ENCODE measurements at regions not wholly inside any gene's neighbourhood (a gene's known extent, or its start where the extent isn't known, plus 50 kb on each side); places are given as distances from the start of the nearest gene placed in this dataset.

GRCh38 chr12:58412461-58413060, 471.2 kb downstream of the ATP23 start:
- no peak for TF ChIP-seq EZH2 (IDR thresholded peaks at IDR 0.05; ENCODE audit: borderline replicate concordance, insufficient read depth, low read depth, low read length, poor library complexity, severe bottlenecking)
- TF ChIP-seq CTCF (IDR thresholded peaks at IDR 0.05) = no peak

GRCh38 chr12:58413794-58414193, 472.4 kb downstream of the ATP23 start:
- Mint-ChIP-seq H3K9me3 (ENCODE audit: insufficient read depth) (no peaks in the 10 kb centered on the region), H3K27me3 (no peaks in the 10 kb centered on the region), H3K4me1 (no peaks in the 10 kb centered on the region), H3K27ac (no peak overlapping the region), H3K4me3 (no peak overlapping the region)
- DNase-seq (no peak), ATAC-seq (ENCODE audit: low read depth) (no peak)
- CTCF ChIA-PET = no interaction called here
- intact Hi-C loops (cut with micrococcal nuclease) = no loop called here
- Histone ChIP-seq H3K27ac (ENCODE audit: low read length in 2 of 2) (no peak overlapping the region), H3K4me1 (ENCODE audit: control insufficient read depth in 2 of 2, insufficient read depth in 2 of 2, low read length in 2 of 2) (no peaks in the 10 kb centered on the region), H3K9me3 (ENCODE audit: control extremely low read depth in 1 of 3, control insufficient read depth in 2 of 3, insufficient read depth in 1 of 3, low read length in 2 of 3) (no peaks in the 10 kb centered on the region), H2AFZ (ENCODE audit: insufficient read depth, low read depth, low read length, poor library complexity, severe bottlenecking) (no peak overlapping the region), H3K27me3 (replicated peaks in 1 of 4; ENCODE audit: control extremely low read depth in 1 of 4, control insufficient read depth in 3 of 4, insufficient read depth in 4 of 4, low read length in 3 of 4) (no peaks in the 10 kb centered on the region), H3K4me2 (replicated peaks; ENCODE audit: low read depth, low read length, poor library complexity, severe bottlenecking) (no peak overlapping the region), H3K4me3 (ENCODE audit: control extremely low read depth in 1 of 5, extremely low read depth in 1 of 5, insufficient read depth in 1 of 5, low read depth in 2 of 5, low read length in 4 of 5) (no peak overlapping the region), H3K79me2 (ENCODE audit: control insufficient read depth, insufficient read depth, low read length) (no peaks in the 10 kb centered on the region), H3K36me3 (replicated peaks in 1 of 2; ENCODE audit: control extremely low read depth in 1 of 2, control insufficient read depth in 1 of 2, extremely low read depth in 1 of 2, insufficient read depth in 2 of 2, low read length in 1 of 2) (no peaks in the 10 kb centered on the region), H3K9ac (ENCODE audit: low read length) (no peak overlapping the region), H4K20me1 (ENCODE audit: control insufficient read depth, insufficient read depth, low read length, poor library complexity, severe bottlenecking) (no peaks in the 10 kb centered on the region)
- POLR2A ChIA-PET = no interaction called here
- WGBS (ENCODE audit: insufficient coverage) = 86% methylated on average over 1 of the region's 1 CpG
- TF ChIP-seq CTCF (IDR thresholded peaks at IDR 0.05) = no peak
- TF ChIP-seq EZH2 (IDR thresholded peaks at IDR 0.05; ENCODE audit: borderline replicate concordance, insufficient read depth, low read depth, low read length, poor library complexity, severe bottlenecking) = no peak

More at GRCh38 chr12:58412461-58413060, 471.2 kb downstream of the ATP23 start:
- Histone ChIP-seq H3K4me2 (replicated peaks; ENCODE audit: low read depth, low read length, poor library complexity, severe bottlenecking) (no peak overlapping the region), H3K27ac (ENCODE audit: low read length in 2 of 2) (no peak overlapping the region), H3K4me3 (ENCODE audit: control extremely low read depth in 1 of 5, extremely low read depth in 1 of 5, insufficient read depth in 1 of 5, low read depth in 2 of 5, low read length in 4 of 5) (no peak overlapping the region), H3K79me2 (ENCODE audit: control insufficient read depth, insufficient read depth, low read length) (no peaks in the 10 kb centered on the region), H3K27me3 (replicated peaks in 1 of 4; ENCODE audit: control extremely low read depth in 1 of 4, control insufficient read depth in 3 of 4, insufficient read depth in 4 of 4, low read length in 3 of 4) (no peaks in the 10 kb centered on the region), H3K4me1 (ENCODE audit: control insufficient read depth in 2 of 2, insufficient read depth in 2 of 2, low read length in 2 of 2) (no peaks in the 10 kb centered on the region), H3K9me3 (ENCODE audit: control extremely low read depth in 1 of 3, control insufficient read depth in 2 of 3, insufficient read depth in 1 of 3, low read length in 2 of 3) (no peaks in the 10 kb centered on the region), H3K9ac (ENCODE audit: low read length) (no peak overlapping the region), H4K20me1 (ENCODE audit: control insufficient read depth, insufficient read depth, low read length, poor library complexity, severe bottlenecking) (no peaks in the 10 kb centered on the region), H2AFZ (ENCODE audit: insufficient read depth, low read depth, low read length, poor library complexity, severe bottlenecking) (no peak overlapping the region), H3K36me3 (replicated peaks in 1 of 2; ENCODE audit: control extremely low read depth in 1 of 2, control insufficient read depth in 1 of 2, extremely low read depth in 1 of 2, insufficient read depth in 2 of 2, low read length in 1 of 2) (no peaks in the 10 kb centered on the region)
- ATAC-seq (ENCODE audit: low read depth) (no peak), DNase-seq (no peak)
- intact Hi-C loops (cut with micrococcal nuclease) = no loop called here
- CTCF ChIA-PET = no interaction called here
- POLR2A ChIA-PET = no interaction called here
- no CpG with 5 or more reads among the region's 2 CpGs for WGBS (ENCODE audit: insufficient coverage)
- Mint-ChIP-seq H3K4me3 (no peak overlapping the region), H3K9me3 (ENCODE audit: insufficient read depth) (no peaks in the 10 kb centered on the region), H3K27ac (no peak overlapping the region), H3K27me3 (no peaks in the 10 kb centered on the region), H3K4me1 (no peaks in the 10 kb centered on the region)

Data from B cell (primary cell).